HepG2 (cell line): ENCODE measurements at regions not wholly inside any gene's neighbourhood (a gene's known extent, or its start where the extent isn't known, plus 50 kb on each side); places are given as distances from the start of the nearest gene placed in this dataset.

Experiments
- ATAC-seq: fragments of 200-7000 bp; cut with Tn5 transposase; 3 replicates; pipeline ENCODE4 v1.9.1; 2020; ENCODE audit warnings: mild to moderate bottlenecking, moderate library complexity
- BruUV-seq: library from RNA; stranded (reverse); fragments of 400-500 nt; replicated peaks from 2 replicates; lab custom pipeline; 2021; lab: Mats Ljungman, UMichigan
- CTCF ChIA-PET: fragments of 300-600 bp; formaldehyde crosslinking; extraction: SDS; loops from one replicate; lab custom pipeline; 2021; ENCODE audit warnings: low total read pairs, inconsistent platforms, low intra/inter-chr PET ratio; lab: Yijun Ruan, JAX
- POLR2A ChIA-PET: fragments of 350-600 bp; sonication (Branson Sonifier 250); formaldehyde crosslinking; loops from one replicate; lab custom pipeline; 2020; ENCODE audit warnings: antibody characterized with exemption, inconsistent platforms; lab: Yijun Ruan, JAX
- DNase-seq: peaks from one replicate; pipeline ENCODE4 v3.0.0-alpha.2; 2015; ENCODE audit warnings: low spot score
- FAIRE-seq: peaks from 3 replicates; lab custom pipeline; 2011; peaks lifted over from hg19 to GRCh38; lab: Jason Lieb, UNC
- H2AFZ ChIP-seq: one replicate; pipeline ENCODE4 v1.6.1; 2011; ENCODE audit warnings: low read length, inconsistent platforms
- H3K27ac ChIP-seq: fragments of 300-600 bp; 3 replicates; pipeline ENCODE4 v1.8.0; 2011; ENCODE audit warnings: mixed run types, mild to moderate bottlenecking, mixed read lengths, low read length, inconsistent platforms; ENCODE audit not compliant: insufficient read depth; ENCODE audit errors: extremely low read length
- H3K27me3 ChIP-seq, 2 experiments: fragments of 200-600 bp in 1 of 2; 2 replicates in 1 of 2; 3 replicates in 1 of 2; pipeline versions ENCODE4 v1.6.0 to v1.8.0; 2011; ENCODE audit warnings: low read length in 2 of 2, mild to moderate bottlenecking in 2 of 2, moderate library complexity in 2 of 2, inconsistent platforms in 1 of 2; ENCODE audit not compliant: insufficient read depth in 2 of 2, control insufficient read depth in 1 of 2
- H3K36me3 ChIP-seq, 2 experiments: fragments of 200-600 bp in 1 of 2; replicated peaks in 1 of 2; 2 replicates in 1 of 2; 3 replicates in 1 of 2; pipeline versions ENCODE4 v1.5.1 to v1.8.0; 2011; ENCODE audit warnings: low read length in 2 of 2, inconsistent platforms in 1 of 2; ENCODE audit not compliant: insufficient read depth in 2 of 2, control insufficient read depth in 1 of 2
- H3K4me1 ChIP-seq: 2 replicates; pipeline ENCODE4 v1.5.1; 2012; ENCODE audit warnings: low read length, inconsistent platforms; ENCODE audit not compliant: insufficient read depth
- H3K4me2 ChIP-seq: 2 replicates; pipeline ENCODE4 v1.6.0; 2011; ENCODE audit warnings: low read depth, low read length, inconsistent platforms
- H3K4me3 ChIP-seq, 3 experiments: fragments of 200-600 bp in 1 of 3; sonication (generic), shearing (Covaris generic) in 1 of 3; replicated peaks in 1 of 3; 2 replicates each; pipeline ENCODE4 v1.5.1; 2011 to 2016; ENCODE audit warnings: low read length in 3 of 3, inconsistent platforms in 2 of 3, low read depth in 2 of 3, mild to moderate bottlenecking in 2 of 3, control low read depth in 1 of 3, mixed read lengths in 1 of 3; ENCODE audit not compliant: insufficient read depth in 1 of 3
- H3K79me2 ChIP-seq: one replicate; pipeline ENCODE4 v1.6.1; 2011; ENCODE audit warnings: low read length, inconsistent platforms; ENCODE audit not compliant: insufficient read depth
- H3K9ac ChIP-seq: 2 replicates; pipeline ENCODE4 v1.6.0; 2011; ENCODE audit warnings: mild to moderate bottlenecking, low read depth, low read length, inconsistent platforms; ENCODE audit not compliant: insufficient read depth
- H3K9me3 ChIP-seq: 2 replicates; pipeline ENCODE4 v1.5.1; 2012; ENCODE audit warnings: mild to moderate bottlenecking, low read length
- H4K20me1 ChIP-seq: 2 replicates; pipeline ENCODE4 v1.6.0; 2011; ENCODE audit warnings: inconsistent platforms, mild to moderate bottlenecking, low read length, moderate library complexity; ENCODE audit not compliant: insufficient read depth
- EP300 ChIP-seq, 3 experiments: sonication (generic) in 1 of 3; formaldehyde crosslinking in 1 of 3; IDR thresholded peaks; 2 replicates each; pipeline versions ENCODE4 v1.5.1 to v1.6.1; 2011 to 2020; ENCODE audit warnings: low read depth in 2 of 3, low read length in 2 of 3, borderline replicate concordance in 1 of 3, improper control_type of control experiment in 1 of 3, mild to moderate bottlenecking in 1 of 3, missing genetic modification reagents in 1 of 3, moderate library complexity in 1 of 3
- FOXK2 ChIP-seq: fragments of 450-650 bp; IDR thresholded peaks from 2 replicates; pipeline ENCODE4 v1.6.1; 2016
- MLX ChIP-seq: IDR thresholded peaks from 2 replicates; pipeline ENCODE4 v1.6.1; 2016
- MZF1 ChIP-seq: sonication (generic); formaldehyde crosslinking; IDR thresholded peaks from 2 replicates; pipeline ENCODE4 v1.8.1; 2023; ENCODE audit warnings: mild to moderate bottlenecking, missing genetic modification reagents, borderline replicate concordance
- ONECUT2 ChIP-seq: sonication (generic); formaldehyde crosslinking; IDR thresholded peaks from 2 replicates; pipeline ENCODE4 v1.4.0; 2020; ENCODE audit warnings: missing genetic modification reagents
- POLR2AphosphoS2 ChIP-seq: IDR thresholded peaks from 2 replicates; pipeline ENCODE4 v1.6.1; 2011; ENCODE audit warnings: low read depth, low read length, improper control_type of control experiment
- POLR2G ChIP-seq: fragments of 200-400 bp; formaldehyde crosslinking; IDR thresholded peaks from 2 replicates; pipeline ENCODE4 v1.6.1; 2018; ENCODE audit warnings: mild to moderate bottlenecking, low read depth, low read length, moderate library complexity
- PRDM10 ChIP-seq: sonication (generic); formaldehyde crosslinking; IDR thresholded peaks from 2 replicates; pipeline ENCODE4 v1.4.0; 2020; ENCODE audit warnings: low read depth, missing genetic modification reagents
- TBX2 ChIP-seq: sonication (generic); formaldehyde crosslinking; IDR thresholded peaks from 2 replicates; pipeline ENCODE4 v1.5.0; 2020; ENCODE audit warnings: missing genetic modification reagents, mild to moderate bottlenecking, borderline replicate concordance
- TCF7L2 ChIP-seq: IDR thresholded peaks from 2 replicates; pipeline ENCODE4 v1.6.1; 2011; ENCODE audit warnings: mild to moderate bottlenecking, low read depth, low read length, moderate library complexity
- ZMAT3 ChIP-seq: sonication (generic); formaldehyde crosslinking; conservative IDR thresholded peaks from 2 replicates; pipeline ENCODE4 v1.7.0; 2021; ENCODE audit warnings: missing genetic modification reagents
- ZSCAN20 ChIP-seq: sonication (generic); formaldehyde crosslinking; IDR thresholded peaks from 2 replicates; pipeline ENCODE4 v1.4.0; 2020; ENCODE audit warnings: missing genetic modification reagents, mild to moderate bottlenecking, borderline replicate concordance
- WGBS: methylation state at CpG from one replicate; pipeline ENCODE4 v1.1.6; 2017; ENCODE audit warnings: low lambda C conversion rate; 5-methylcytosine and 5-hydroxymethylcytosine counted together
- in situ Hi-C: cut with HindIII; loops from 2 replicates; pipeline ENCODE4 v1.10.0; 2017; ENCODE audit warnings: low pct_unique_long_range_greater_than_20kb; ENCODE audit not compliant: extremely low pct_ligation_motif_present
- intact Hi-C: fragments of 100-400 bp; cut with micrococcal nuclease; formaldehyde crosslinking; loops from one replicate; pipeline ENCODE4 v1.10.0; 2022; ENCODE audit not compliant: unreplicated experiment

- no peak for TF ChIP-seq MLX (CRISPR knock-in tag)
- TF ChIP-seq EP300 (IDR thresholded peaks at IDR 0.05; ENCODE audit: low read depth in 2 of 2, low read length in 2 of 2) = no peak
- no peak for TF ChIP-seq EP300 (CRISPR knock-in tag; IDR thresholded peaks at IDR 0.05; ENCODE audit: borderline replicate concordance)
- no peak for TF ChIP-seq POLR2AphosphoS2
- TF ChIP-seq FOXK2 = no peak
- TF ChIP-seq TCF7L2 = no peak
- TF ChIP-seq POLR2G = no peak
- no peak for TF ChIP-seq PRDM10 (CRISPR knock-in tag)
Measured at GRCh38 chrX:6446582-6446981, 88.3 kb downstream of the VCX3A start (continued).

- intact Hi-C loops = no loop called here
- in situ Hi-C loops = no loop called here
- Histone ChIP-seq H3K27ac (no peak overlapping the region), H3K79me2 (no peaks in the 10 kb centered on the region), H3K9ac (no peak overlapping the region), H2AFZ (no peak overlapping the region), H4K20me1 (no peaks in the 10 kb centered on the region), H3K4me2 (no peak overlapping the region), H3K4me3 (no peak overlapping the region), H3K36me3 (no peaks in the 10 kb centered on the region), H3K27me3 (no peaks in the 10 kb centered on the region), H3K4me1 (no peaks in the 10 kb centered on the region), H3K9me3 (peaks cover 37% of the 10 kb centered on the region)
- ChIA-PET POLR2A (no interaction called here), CTCF (no interaction called here)
- ATAC-seq (no peak), FAIRE-seq (no peak), DNase-seq (no peak)
- WGBS = 0% methylated on average over 3 of the region's 3 CpGs
- BruUV-seq = no TSS peak
- TF ChIP-seq ZSCAN20 (no peak), TBX2 (no peak), ZMAT3 (CRISPR knock-in tag) (no peak), MZF1 (no peak), ONECUT2 (CRISPR knock-in tag) (no peak)
Measured at GRCh38 chrX:6440648-6441047, 94.3 kb downstream of the VCX3A start.
